Spleen (tissue), 11 donors: ENCODE measurements at regions not wholly inside any gene's neighbourhood (a gene's known extent, or its start where the extent isn't known, plus 50 kb on each side); places are given as distances from the start of the nearest gene placed in this dataset.

Experiments used
- DNase-seq: peaks from one replicate; pipeline ENCODE4 v3.0.0-alpha.2; 2020
- H3K27ac ChIP-seq, 8 donors: fragments of 200-600 bp; sonication (generic) in 7 of 8; 1 replicate in 4 of 8; 2 replicates in 4 of 8; pipeline versions ENCODE4 v1.5.0 to v1.8.0; 2016 to 2021; ENCODE audit warnings: inconsistent platforms in 4 of 8, mild to moderate bottlenecking in 4 of 8, moderate library complexity in 1 of 8
- H3K27me3 ChIP-seq, 7 donors: fragments of 200-600 bp; sonication (generic) in 6 of 7; replicated peaks in 1 of 7; 1 replicate in 4 of 7; 2 replicates in 3 of 7; pipeline versions ENCODE4 v1.5.0 to v1.8.0; 2016 to 2021; ENCODE audit warnings: inconsistent platforms in 3 of 7, mild to moderate bottlenecking in 1 of 7
- H3K36me3 ChIP-seq, 6 donors: fragments of 200-600 bp; sonication (generic) in 5 of 6; 1 replicate in 4 of 6; 2 replicates in 2 of 6; pipeline versions ENCODE4 v1.5.0 to v1.8.0; 2016 to 2021; ENCODE audit warnings: inconsistent platforms in 2 of 6
- H3K4me1 ChIP-seq, 6 donors: fragments of 200-600 bp; sonication (generic) in 5 of 6; 1 replicate in 3 of 6; 2 replicates in 3 of 6; pipeline versions ENCODE4 v1.5.0 to v1.8.0; 2016 to 2021; ENCODE audit warnings: inconsistent platforms in 3 of 6
- H3K4me3 ChIP-seq, 8 donors: fragments of 200-600 bp; sonication (generic) in 7 of 8; 1 replicate in 4 of 8; 2 replicates in 4 of 8; pipeline versions ENCODE4 v1.5.0 to v1.8.0; 2016 to 2021; ENCODE audit warnings: inconsistent platforms in 4 of 8, mild to moderate bottlenecking in 4 of 8, moderate library complexity in 2 of 8
- H3K9me3 ChIP-seq, 8 donors: fragments of 200-600 bp; sonication (generic) in 7 of 8; 1 replicate in 4 of 8; 2 replicates in 4 of 8; pipeline versions ENCODE4 v1.5.0 to v1.8.0; 2016 to 2021; ENCODE audit warnings: inconsistent platforms in 4 of 8
- POLR2A ChIP-seq, 3 donors: fragments of 450-650 bp; IDR thresholded peaks; one replicate each; pipeline ENCODE4 v1.5.1; 2017; ENCODE audit warnings: antibody characterized with exemption in 3 of 3, mild to moderate bottlenecking in 1 of 3
- POLR2AphosphoS5 ChIP-seq, 3 donors: sonication (generic); formaldehyde crosslinking; IDR thresholded peaks; one replicate each; pipeline ENCODE4 v1.5.1; 2017; ENCODE audit warnings: antibody characterized with exemption in 3 of 3
- WGBS, 5 donors: extraction: QIAGEN DNeasy Blood & Tissue Kit in 3 of 5; methylation state at CpG; one replicate each; pipeline versions ENCODE4 v1.1.5 to v1.1.7; 2013 to 2018; 5-methylcytosine and 5-hydroxymethylcytosine counted together
- intact Hi-C: fragments of 100-400 bp; cut with DNase I; formaldehyde crosslinking; loops from one replicate; pipeline ENCODE4 v1.15.0; 2023; ENCODE audit warnings: low total_unique reads
- TF ChIP-seq, protein P1 (sequence below), 11 experiments: fragments of 200-600 bp in 7 of 11; fragments of 450-650 bp in 4 of 11; sonication (generic) in 4 of 11; IDR thresholded peaks in 8 of 11; conservative IDR thresholded peaks in 3 of 11; 1 replicate in 7 of 11; 2 replicates in 4 of 11; pipeline versions ENCODE4 v1.4.0 to v1.8.0; 2016 to 2021; ENCODE audit warnings: antibody characterized with exemption in 11 of 11, inconsistent platforms in 4 of 11, mild to moderate bottlenecking in 1 of 11
- donor health status: healthy with polysubstance abuse.
- donor health status: DM: no; HTN: no; CAD: no; lungs with moderate emphysema.
- donor health status: DM: no; HTN: no; CAD: no.
- donor health status: Bipolar disorder and iron deficiency.
- donor health status: healthy.
- donor health status: DM: no; HTN: no; CAD: no.
- donor health status: DM: yes; HTN: yes; CAD: no.

DNA sequence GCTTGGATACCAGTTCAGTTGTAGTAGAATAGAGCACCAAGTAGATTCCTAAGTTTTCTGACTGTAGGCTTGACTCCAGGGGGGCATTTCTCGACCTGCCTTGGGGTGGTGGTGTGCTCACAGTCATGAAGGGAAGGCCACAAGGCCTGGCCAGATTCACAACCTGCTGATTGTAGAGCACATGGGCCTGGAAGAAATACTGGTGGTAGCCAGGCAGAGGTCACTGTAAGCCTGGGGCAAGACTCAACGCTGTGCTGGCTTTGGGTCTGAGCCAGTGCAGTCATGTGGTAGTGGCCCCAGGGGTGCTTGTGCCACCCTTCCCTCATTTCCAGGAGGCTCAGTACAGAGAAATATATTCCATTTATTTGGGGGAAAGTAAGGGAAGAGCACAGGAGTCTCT, 832.3 kb upstream of the SLC10A2 start:
- Histone ChIP-seq H3K4me3 (no peak overlapping the region), H3K27me3 (no peaks in the 10 kb centered on the region), H3K36me3 (no peaks in the 10 kb centered on the region), H3K27ac (no peak overlapping the region), H3K9me3 (peaks cover 0 to 14% (median 0%) of the 10 kb centered on the region in 8 donors), H3K4me1 (no peaks in the 10 kb centered on the region)
- no peak for DNase-seq
- intact Hi-C loops, result no loop called here
- 67 to 94% (median 82%) methylated on average over 1 to 2 of the region's 2 CpGs for whole genome bisulfite sequencing, 5 donors
- TF ChIP-seq POLR2AphosphoS5 (IDR thresholded peaks at IDR 0.05), result no peak
- no peak for TF ChIP-seq POLR2A (IDR thresholded peaks at IDR 0.05)
- TF ChIP-seq, protein P1, sequence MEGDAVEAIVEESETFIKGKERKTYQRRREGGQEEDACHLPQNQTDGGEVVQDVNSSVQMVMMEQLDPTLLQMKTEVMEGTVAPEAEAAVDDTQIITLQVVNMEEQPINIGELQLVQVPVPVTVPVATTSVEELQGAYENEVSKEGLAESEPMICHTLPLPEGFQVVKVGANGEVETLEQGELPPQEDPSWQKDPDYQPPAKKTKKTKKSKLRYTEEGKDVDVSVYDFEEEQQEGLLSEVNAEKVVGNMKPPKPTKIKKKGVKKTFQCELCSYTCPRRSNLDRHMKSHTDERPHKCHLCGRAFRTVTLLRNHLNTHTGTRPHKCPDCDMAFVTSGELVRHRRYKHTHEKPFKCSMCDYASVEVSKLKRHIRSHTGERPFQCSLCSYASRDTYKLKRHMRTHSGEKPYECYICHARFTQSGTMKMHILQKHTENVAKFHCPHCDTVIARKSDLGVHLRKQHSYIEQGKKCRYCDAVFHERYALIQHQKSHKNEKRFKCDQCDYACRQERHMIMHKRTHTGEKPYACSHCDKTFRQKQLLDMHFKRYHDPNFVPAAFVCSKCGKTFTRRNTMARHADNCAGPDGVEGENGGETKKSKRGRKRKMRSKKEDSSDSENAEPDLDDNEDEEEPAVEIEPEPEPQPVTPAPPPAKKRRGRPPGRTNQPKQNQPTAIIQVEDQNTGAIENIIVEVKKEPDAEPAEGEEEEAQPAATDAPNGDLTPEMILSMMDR (IDR thresholded peaks at IDR 0.05 in 8 of 11, conservative IDR thresholded peaks at IDR 0.05 in 3 of 11), result no peak

GRCh38 chr13:103895835-103896531, 829.8 kb upstream of the SLC10A2 start:
- TF ChIP-seq, protein P1 (IDR thresholded peaks at IDR 0.05 in 8 of 11, conservative IDR thresholded peaks at IDR 0.05 in 3 of 11), result no peak
- TF ChIP-seq POLR2AphosphoS5 (IDR thresholded peaks at IDR 0.05) (no peak), POLR2A (IDR thresholded peaks at IDR 0.05) (no peak)
- intact Hi-C loops, result no loop called here
- WGBS, 5 donors, result 41 to 68% (median 47%) methylated on average over 1 of the region's 1 CpG

DNA sequence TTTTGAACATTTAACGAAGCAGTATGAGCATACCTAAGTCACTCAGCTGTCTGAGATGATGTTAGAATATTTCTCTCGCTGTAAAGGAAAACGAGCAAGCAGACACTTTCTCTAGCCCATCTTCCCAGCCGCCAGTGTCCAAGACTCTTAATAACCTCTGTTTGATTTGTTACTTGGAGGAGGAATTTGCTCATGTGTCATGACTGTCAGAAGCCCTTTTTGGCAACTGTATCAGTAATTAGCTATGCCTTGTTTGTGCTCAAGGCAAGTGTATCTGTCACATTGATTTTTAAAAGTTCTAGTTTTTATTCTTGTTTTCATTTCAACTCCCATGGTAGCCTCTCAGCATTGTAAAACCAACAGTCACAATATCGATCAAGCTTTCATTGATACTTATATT, 828.4 kb upstream of the SLC10A2 start:
- TF ChIP-seq POLR2A (IDR thresholded peaks at IDR 0.05) (no peak), POLR2AphosphoS5 (IDR thresholded peaks at IDR 0.05) (no peak)
- TF ChIP-seq, protein P1 (IDR thresholded peaks at IDR 0.05 in 8 of 11, conservative IDR thresholded peaks at IDR 0.05 in 3 of 11), result no peak
- intact Hi-C loops, result no loop called here

More at GRCh38 chr13:103895835-103896531, 829.8 kb upstream of the SLC10A2 start:
- Histone ChIP-seq H3K36me3 (no peaks in the 10 kb centered on the region), H3K9me3 (peaks cover 0 to 14% (median 0%) of the 10 kb centered on the region in 8 donors), H3K27ac (no peak overlapping the region), H3K27me3 (no peaks in the 10 kb centered on the region), H3K4me3 (no peak overlapping the region), H3K4me1 (no peaks in the 10 kb centered on the region)
- DNase-seq, result no peak

GRCh38 chr13:103884101-103884723, 818.0 kb upstream of the SLC10A2 start:
- WGBS, 5 donors, result 74 to 88% (median 79%) methylated on average over 7 of the region's 7 CpGs
- no peaks in the 10 kb centered on the region for H3K4me1 ChIP-seq
- H3K4me3 ChIP-seq, result no peak overlapping the region
- TF ChIP-seq POLR2AphosphoS5 (IDR thresholded peaks at IDR 0.05) (no peak), POLR2A (IDR thresholded peaks at IDR 0.05) (no peak)
- intact Hi-C loops, result no loop called here
- H3K27ac ChIP-seq, result no peak overlapping the region
- DNase-seq, result no peak
- no peaks in the 10 kb centered on the region for H3K36me3 ChIP-seq
- H3K9me3 ChIP-seq, result no peaks in the 10 kb centered on the region
- peaks cover 0 to 3% (median 0%) of the 10 kb centered on the region in 7 donors for H3K27me3 ChIP-seq

More for the DNA sequence above, 828.4 kb upstream of the SLC10A2 start:
- H3K36me3 ChIP-seq, result no peaks in the 10 kb centered on the region
- no peak overlapping the region for H3K27ac ChIP-seq
- 80 to 91% (median 87%) methylated on average over 5 of the region's 5 CpGs for WGBS, 5 donors
- no peak for DNase-seq
- no peaks in the 10 kb centered on the region for H3K27me3 ChIP-seq
- H3K4me3 ChIP-seq, result no peak overlapping the region
- H3K9me3 ChIP-seq, result peaks cover 0 to 14% (median 0%) of the 10 kb centered on the region in 8 donors
- H3K4me1 ChIP-seq, result no peaks in the 10 kb centered on the region
